ENCODE measurements at regions not wholly inside any gene's neighbourhood (a gene's known extent, or its start where the extent isn't known, plus 50 kb on each side); places are given as distances from the start of the nearest gene placed in this dataset.

- TF ChIP-seq, protein P1, sequence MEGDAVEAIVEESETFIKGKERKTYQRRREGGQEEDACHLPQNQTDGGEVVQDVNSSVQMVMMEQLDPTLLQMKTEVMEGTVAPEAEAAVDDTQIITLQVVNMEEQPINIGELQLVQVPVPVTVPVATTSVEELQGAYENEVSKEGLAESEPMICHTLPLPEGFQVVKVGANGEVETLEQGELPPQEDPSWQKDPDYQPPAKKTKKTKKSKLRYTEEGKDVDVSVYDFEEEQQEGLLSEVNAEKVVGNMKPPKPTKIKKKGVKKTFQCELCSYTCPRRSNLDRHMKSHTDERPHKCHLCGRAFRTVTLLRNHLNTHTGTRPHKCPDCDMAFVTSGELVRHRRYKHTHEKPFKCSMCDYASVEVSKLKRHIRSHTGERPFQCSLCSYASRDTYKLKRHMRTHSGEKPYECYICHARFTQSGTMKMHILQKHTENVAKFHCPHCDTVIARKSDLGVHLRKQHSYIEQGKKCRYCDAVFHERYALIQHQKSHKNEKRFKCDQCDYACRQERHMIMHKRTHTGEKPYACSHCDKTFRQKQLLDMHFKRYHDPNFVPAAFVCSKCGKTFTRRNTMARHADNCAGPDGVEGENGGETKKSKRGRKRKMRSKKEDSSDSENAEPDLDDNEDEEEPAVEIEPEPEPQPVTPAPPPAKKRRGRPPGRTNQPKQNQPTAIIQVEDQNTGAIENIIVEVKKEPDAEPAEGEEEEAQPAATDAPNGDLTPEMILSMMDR (IDR thresholded peaks at IDR 0.05; ENCODE audit: low read depth, low read length, poor library complexity, severe bottlenecking), result no peak
- TF ChIP-seq EZH2phosphoT487 (IDR thresholded peaks at IDR 0.05; ENCODE audit: borderline replicate concordance, low read length), result no peak
Observed at GRCh38 chr12:22916241-22916640, 291.3 kb downstream of the ETNK1 start.
